ENCODE measurements at regions not wholly inside any gene's neighbourhood (a gene's known extent, or its start where the extent isn't known, plus 50 kb on each side); places are given as distances from the start of the nearest gene placed in this dataset.

DNA sequence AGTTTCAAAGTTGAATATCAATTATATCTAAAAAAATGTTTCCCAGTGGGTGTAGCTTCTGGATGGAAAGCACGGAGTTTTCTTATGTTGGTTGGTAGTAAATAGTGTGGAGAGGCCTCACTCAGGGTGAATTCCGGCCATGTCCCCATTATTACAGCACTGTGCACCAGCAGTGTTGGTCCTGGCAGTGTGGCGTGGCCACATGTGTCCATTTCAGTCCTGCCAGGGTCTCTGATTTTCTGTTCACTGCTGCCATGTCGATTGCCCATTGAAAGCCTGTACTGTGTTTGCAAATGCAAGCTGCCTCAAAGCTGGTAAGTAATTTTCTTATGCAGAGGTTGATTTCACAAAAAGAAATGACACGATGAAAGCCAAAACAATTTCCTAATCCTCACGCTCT, 386.2 kb downstream of the GALR1 start:
- TF ChIP-seq, protein P1, sequence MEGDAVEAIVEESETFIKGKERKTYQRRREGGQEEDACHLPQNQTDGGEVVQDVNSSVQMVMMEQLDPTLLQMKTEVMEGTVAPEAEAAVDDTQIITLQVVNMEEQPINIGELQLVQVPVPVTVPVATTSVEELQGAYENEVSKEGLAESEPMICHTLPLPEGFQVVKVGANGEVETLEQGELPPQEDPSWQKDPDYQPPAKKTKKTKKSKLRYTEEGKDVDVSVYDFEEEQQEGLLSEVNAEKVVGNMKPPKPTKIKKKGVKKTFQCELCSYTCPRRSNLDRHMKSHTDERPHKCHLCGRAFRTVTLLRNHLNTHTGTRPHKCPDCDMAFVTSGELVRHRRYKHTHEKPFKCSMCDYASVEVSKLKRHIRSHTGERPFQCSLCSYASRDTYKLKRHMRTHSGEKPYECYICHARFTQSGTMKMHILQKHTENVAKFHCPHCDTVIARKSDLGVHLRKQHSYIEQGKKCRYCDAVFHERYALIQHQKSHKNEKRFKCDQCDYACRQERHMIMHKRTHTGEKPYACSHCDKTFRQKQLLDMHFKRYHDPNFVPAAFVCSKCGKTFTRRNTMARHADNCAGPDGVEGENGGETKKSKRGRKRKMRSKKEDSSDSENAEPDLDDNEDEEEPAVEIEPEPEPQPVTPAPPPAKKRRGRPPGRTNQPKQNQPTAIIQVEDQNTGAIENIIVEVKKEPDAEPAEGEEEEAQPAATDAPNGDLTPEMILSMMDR (IDR thresholded peaks at IDR 0.05) = no peak
- intact Hi-C loops (cut with DNase I) = no loop called here
- no peak overlapping the region for H3K4me3 ChIP-seq
- ATAC-seq (no peak), DNase-seq (no peak)
- H3K27ac ChIP-seq = no peak overlapping the region
- H3K4me1 ChIP-seq = no peaks in the 10 kb centered on the region
- H3K36me3 ChIP-seq = no peaks in the 10 kb centered on the region
- peaks cover 0 to 6% of the 10 kb centered on the region in 2 donors for H3K27me3 ChIP-seq
- no peaks in the 10 kb centered on the region for H3K9me3 ChIP-seq

- no peak for ATAC-seq
- H3K36me3 ChIP-seq = no peaks in the 10 kb centered on the region
- H3K9me3 ChIP-seq = no peaks in the 10 kb centered on the region
- TF ChIP-seq, protein P1 (IDR thresholded peaks at IDR 0.05) = no peak
- no peak overlapping the region for H3K4me3 ChIP-seq
- no peaks in the 10 kb centered on the region for H3K27me3 ChIP-seq
- no peaks in the 10 kb centered on the region for H3K4me1 ChIP-seq
- intact Hi-C loops (cut with DNase I) = no loop called here
- no peak overlapping the region for H3K27ac ChIP-seq
- no peak for DNase-seq
These were observed 395.7 kb downstream of the GALR1 start for GRCh38 chr18:77645170-77645872.

- no peaks in the 10 kb centered on the region for H3K36me3 ChIP-seq
- no peak overlapping the region for H3K27ac ChIP-seq
- H3K4me1 ChIP-seq = peaks cover 0 to 5% of the 10 kb centered on the region in 2 donors
- DNase-seq = no peak
- no peaks in the 10 kb centered on the region for H3K9me3 ChIP-seq
- no peak overlapping the region for H3K4me3 ChIP-seq
- TF ChIP-seq, protein P1 (IDR thresholded peaks at IDR 0.05) = no peak
- intact Hi-C loops (cut with DNase I) = no loop called here
- ATAC-seq = no peak
- H3K27me3 ChIP-seq = peaks cover 3 to 17% of the 10 kb centered on the region in 2 donors
These were observed 397.8 kb downstream of the GALR1 start for GRCh38 chr18:77647472-77647871.

DNA sequence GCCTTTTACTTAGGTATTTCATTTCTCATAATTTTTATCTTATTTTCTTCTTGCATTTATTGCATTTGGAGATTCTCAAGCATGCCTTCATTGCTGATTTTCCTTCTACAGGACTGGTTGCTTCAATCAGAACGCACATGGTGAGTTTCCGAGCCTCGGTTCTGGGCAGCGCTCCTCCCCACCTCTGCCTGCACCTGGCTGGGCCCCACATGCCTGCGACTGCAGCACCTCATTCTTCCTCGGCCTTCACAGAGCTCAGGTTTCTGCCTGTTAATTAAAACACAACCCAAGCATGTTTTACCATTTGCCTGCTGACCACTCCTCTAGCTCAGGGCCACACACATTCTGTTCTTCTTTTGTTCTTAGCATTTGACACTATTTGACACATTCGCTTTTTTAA, 398.8 kb downstream of the GALR1 start:
- H3K27ac ChIP-seq = no peak overlapping the region
- TF ChIP-seq, protein P1 (IDR thresholded peaks at IDR 0.05) = no peak
- DNase-seq (no peak), ATAC-seq (no peak)
- intact Hi-C loops (cut with DNase I) = no loop called here
- H3K4me3 ChIP-seq = no peak overlapping the region
- H3K9me3 ChIP-seq = no peaks in the 10 kb centered on the region
- no peaks in the 10 kb centered on the region for H3K36me3 ChIP-seq
- peaks cover 3 to 17% of the 10 kb centered on the region in 2 donors for H3K27me3 ChIP-seq
- H3K4me1 ChIP-seq = peaks cover 0 to 5% of the 10 kb centered on the region in 2 donors

- peak; percentile 99 for ATAC-seq
- intact Hi-C loops (cut with DNase I) = no loop called here
- H3K27ac ChIP-seq = no peak overlapping the region
These were observed 401.2 kb downstream of the GALR1 start for GRCh38 chr18:77650799-77651385.

More at GRCh38 chr18:77650799-77651385, 401.2 kb downstream of the GALR1 start:
- TF ChIP-seq, protein P1 (IDR thresholded peaks at IDR 0.05) = peak; percentile 88 to 92
- no peak overlapping the region for H3K4me3 ChIP-seq
- DNase-seq = peak; percentile 8 to 93 (median 60)
- H3K4me1 ChIP-seq = peaks cover 0 to 5% of the 10 kb centered on the region in 2 donors
- H3K9me3 ChIP-seq = no peaks in the 10 kb centered on the region
- H3K36me3 ChIP-seq = no peaks in the 10 kb centered on the region
- H3K27me3 ChIP-seq = peaks cover 3 to 17% of the 10 kb centered on the region in 2 donors

Measured in left lung (tissue), 4 donors.